Sigmoid colon (tissue), 4 donors: ENCODE measurements at regions not wholly inside any gene's neighbourhood (a gene's known extent, or its start where the extent isn't known, plus 50 kb on each side); places are given as distances from the start of the nearest gene placed in this dataset.
"Not testable (repeated sequence)": the region's sequence is repeated elsewhere in the genome, so short reads cannot be mapped to it uniquely, and the experiment has no call there.

Source experiments
- EP300 ChIP-seq, 4 donors: sonication (generic); formaldehyde crosslinking; IDR thresholded peaks; one replicate each; pipeline ENCODE4 v1.6.1; 2017; ENCODE audit warnings: antibody characterized with exemption in 4 of 4
- POLR2A ChIP-seq, 2 donors: fragments of 450-650 bp; IDR thresholded peaks; one replicate each; pipeline ENCODE4 v1.6.1; 2016; ENCODE audit warnings: antibody characterized with exemption in 2 of 2, mild to moderate bottlenecking in 2 of 2, moderate library complexity in 2 of 2
- POLR2AphosphoS5 ChIP-seq, 4 donors: sonication (generic); formaldehyde crosslinking; IDR thresholded peaks; one replicate each; pipeline ENCODE4 v1.6.1; 2017; ENCODE audit warnings: antibody characterized with exemption in 4 of 4
- TF ChIP-seq, protein P1 (sequence below), 4 experiments: fragments of 450-650 bp in 3 of 4; fragments of 200-600 bp in 1 of 4; IDR thresholded peaks; one replicate each; pipeline ENCODE4 v1.5.1; 2016 to 2019; ENCODE audit warnings: antibody characterized with exemption in 4 of 4, mild to moderate bottlenecking in 3 of 4, moderate library complexity in 2 of 4

DNA sequence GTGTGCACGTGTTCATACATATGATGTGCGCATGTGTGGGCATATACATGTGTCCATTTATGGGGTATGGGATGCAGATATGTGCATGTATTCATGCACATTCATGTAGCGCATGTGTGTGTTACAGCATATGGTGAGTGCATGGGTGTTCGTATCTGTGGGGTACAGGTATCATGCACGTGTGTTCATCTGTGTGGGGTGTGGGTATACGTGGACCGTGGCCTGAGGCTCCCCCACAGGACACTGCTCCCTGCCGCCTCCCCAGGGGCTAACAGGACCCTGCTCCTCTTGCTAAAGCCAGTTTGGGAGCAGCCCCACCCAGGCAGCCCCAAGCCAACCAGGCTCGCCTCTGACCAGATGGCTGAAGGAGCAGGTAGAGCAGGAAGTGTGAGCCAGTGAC lies 213.4 kb upstream of the POTEB2 start:
- not testable (repeated sequence) for TF ChIP-seq POLR2AphosphoS5, POLR2A, EP300 (IDR thresholded peaks at IDR 0.05)
- TF ChIP-seq, protein P1, sequence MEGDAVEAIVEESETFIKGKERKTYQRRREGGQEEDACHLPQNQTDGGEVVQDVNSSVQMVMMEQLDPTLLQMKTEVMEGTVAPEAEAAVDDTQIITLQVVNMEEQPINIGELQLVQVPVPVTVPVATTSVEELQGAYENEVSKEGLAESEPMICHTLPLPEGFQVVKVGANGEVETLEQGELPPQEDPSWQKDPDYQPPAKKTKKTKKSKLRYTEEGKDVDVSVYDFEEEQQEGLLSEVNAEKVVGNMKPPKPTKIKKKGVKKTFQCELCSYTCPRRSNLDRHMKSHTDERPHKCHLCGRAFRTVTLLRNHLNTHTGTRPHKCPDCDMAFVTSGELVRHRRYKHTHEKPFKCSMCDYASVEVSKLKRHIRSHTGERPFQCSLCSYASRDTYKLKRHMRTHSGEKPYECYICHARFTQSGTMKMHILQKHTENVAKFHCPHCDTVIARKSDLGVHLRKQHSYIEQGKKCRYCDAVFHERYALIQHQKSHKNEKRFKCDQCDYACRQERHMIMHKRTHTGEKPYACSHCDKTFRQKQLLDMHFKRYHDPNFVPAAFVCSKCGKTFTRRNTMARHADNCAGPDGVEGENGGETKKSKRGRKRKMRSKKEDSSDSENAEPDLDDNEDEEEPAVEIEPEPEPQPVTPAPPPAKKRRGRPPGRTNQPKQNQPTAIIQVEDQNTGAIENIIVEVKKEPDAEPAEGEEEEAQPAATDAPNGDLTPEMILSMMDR (IDR thresholded peaks at IDR 0.05) = not testable (repeated sequence)
